ENCODE measurements at regions not wholly inside any gene's neighbourhood (a gene's known extent, or its start where the extent isn't known, plus 50 kb on each side); places are given as distances from the start of the nearest gene placed in this dataset.

DNA sequence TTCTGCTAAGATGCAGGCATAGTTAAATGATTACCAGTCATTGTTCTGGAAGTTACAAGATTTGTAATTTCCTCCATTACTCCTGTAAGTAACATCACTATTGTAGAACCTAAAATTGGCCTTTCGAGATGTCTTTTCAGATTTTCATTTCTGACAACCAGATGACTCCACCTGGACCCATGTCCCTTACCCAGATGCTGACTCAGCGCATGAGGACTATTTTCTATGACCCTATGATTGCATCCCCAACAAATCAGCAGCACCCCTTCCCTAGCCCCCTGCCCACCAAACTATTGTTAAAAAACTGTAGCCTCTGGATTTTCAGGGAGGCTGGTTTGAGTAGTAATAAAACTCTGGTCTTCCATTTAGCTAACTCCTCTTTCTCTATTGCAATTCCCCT, 55.2 kb upstream of the RCBTB2 start:
- TF ChIP-seq, protein P1, sequence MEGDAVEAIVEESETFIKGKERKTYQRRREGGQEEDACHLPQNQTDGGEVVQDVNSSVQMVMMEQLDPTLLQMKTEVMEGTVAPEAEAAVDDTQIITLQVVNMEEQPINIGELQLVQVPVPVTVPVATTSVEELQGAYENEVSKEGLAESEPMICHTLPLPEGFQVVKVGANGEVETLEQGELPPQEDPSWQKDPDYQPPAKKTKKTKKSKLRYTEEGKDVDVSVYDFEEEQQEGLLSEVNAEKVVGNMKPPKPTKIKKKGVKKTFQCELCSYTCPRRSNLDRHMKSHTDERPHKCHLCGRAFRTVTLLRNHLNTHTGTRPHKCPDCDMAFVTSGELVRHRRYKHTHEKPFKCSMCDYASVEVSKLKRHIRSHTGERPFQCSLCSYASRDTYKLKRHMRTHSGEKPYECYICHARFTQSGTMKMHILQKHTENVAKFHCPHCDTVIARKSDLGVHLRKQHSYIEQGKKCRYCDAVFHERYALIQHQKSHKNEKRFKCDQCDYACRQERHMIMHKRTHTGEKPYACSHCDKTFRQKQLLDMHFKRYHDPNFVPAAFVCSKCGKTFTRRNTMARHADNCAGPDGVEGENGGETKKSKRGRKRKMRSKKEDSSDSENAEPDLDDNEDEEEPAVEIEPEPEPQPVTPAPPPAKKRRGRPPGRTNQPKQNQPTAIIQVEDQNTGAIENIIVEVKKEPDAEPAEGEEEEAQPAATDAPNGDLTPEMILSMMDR (IDR thresholded peaks at IDR 0.05) = no peak
- TF ChIP-seq POLR2A (IDR thresholded peaks at IDR 0.05) = no peak

Data from adrenal gland (tissue), 5 donors.